ENCODE measurements at regions not wholly inside any gene's neighbourhood (a gene's known extent, or its start where the extent isn't known, plus 50 kb on each side); places are given as distances from the start of the nearest gene placed in this dataset.

DNA sequence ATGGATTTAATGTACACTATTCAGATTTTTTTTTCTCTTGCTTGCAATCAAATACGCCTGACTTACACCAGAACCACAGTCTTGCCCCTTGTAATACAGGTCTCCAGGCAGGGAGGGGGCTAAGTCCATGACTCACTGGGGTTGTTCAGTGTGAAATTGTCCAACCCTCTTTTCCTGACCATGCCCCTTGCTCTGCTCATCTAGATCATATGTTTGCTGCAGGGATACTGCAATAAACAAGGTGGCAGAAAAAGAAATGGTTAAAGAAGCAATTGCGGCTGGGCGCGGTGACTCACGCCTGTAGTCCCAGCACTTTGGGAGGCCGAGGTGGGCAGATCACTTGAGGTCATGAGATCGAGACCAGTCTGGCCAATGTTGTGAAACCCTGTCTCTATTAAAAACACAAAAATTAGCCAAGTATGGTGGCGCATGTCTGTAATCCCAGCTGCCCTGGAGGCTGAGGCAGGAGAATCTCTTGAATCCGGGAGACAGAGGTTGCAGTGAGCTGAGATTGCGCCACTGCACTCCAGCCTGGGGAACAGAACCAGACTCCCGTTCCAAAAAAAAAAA is 85.5 kb downstream of the TMEM130 start:
- intact Hi-C loops (cut with micrococcal nuclease; ENCODE audit: unreplicated experiment), result no loop called here
- no peak overlapping the region for H3K27ac ChIP-seq (ENCODE audit: low read length)
- H3K4me1 ChIP-seq (ENCODE audit: control insufficient read depth, insufficient read depth, low read length), result no peaks in the 10 kb centered on the region
- no peaks in the 10 kb centered on the region for H3K9me3 ChIP-seq (ENCODE audit: control insufficient read depth, insufficient read depth, low read depth, low read length)
- DNase-seq (ENCODE audit: low read depth, low spot score), result no peak
- no peaks in the 10 kb centered on the region for H3K36me3 ChIP-seq (ENCODE audit: control insufficient read depth, insufficient read depth, low read length)
- no peak for ATAC-seq
- no peak for TF ChIP-seq SIN3A (IDR thresholded peaks at IDR 0.05; ENCODE audit: borderline replicate concordance, insufficient read depth, low read depth, low read length)
- TF ChIP-seq, protein P1, sequence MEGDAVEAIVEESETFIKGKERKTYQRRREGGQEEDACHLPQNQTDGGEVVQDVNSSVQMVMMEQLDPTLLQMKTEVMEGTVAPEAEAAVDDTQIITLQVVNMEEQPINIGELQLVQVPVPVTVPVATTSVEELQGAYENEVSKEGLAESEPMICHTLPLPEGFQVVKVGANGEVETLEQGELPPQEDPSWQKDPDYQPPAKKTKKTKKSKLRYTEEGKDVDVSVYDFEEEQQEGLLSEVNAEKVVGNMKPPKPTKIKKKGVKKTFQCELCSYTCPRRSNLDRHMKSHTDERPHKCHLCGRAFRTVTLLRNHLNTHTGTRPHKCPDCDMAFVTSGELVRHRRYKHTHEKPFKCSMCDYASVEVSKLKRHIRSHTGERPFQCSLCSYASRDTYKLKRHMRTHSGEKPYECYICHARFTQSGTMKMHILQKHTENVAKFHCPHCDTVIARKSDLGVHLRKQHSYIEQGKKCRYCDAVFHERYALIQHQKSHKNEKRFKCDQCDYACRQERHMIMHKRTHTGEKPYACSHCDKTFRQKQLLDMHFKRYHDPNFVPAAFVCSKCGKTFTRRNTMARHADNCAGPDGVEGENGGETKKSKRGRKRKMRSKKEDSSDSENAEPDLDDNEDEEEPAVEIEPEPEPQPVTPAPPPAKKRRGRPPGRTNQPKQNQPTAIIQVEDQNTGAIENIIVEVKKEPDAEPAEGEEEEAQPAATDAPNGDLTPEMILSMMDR (IDR thresholded peaks at IDR 0.05), result no peak
- no peak for TF ChIP-seq POLR2AphosphoS5 (IDR thresholded peaks at IDR 0.05; ENCODE audit: low read depth, low read length)
- TF ChIP-seq, protein P2, sequence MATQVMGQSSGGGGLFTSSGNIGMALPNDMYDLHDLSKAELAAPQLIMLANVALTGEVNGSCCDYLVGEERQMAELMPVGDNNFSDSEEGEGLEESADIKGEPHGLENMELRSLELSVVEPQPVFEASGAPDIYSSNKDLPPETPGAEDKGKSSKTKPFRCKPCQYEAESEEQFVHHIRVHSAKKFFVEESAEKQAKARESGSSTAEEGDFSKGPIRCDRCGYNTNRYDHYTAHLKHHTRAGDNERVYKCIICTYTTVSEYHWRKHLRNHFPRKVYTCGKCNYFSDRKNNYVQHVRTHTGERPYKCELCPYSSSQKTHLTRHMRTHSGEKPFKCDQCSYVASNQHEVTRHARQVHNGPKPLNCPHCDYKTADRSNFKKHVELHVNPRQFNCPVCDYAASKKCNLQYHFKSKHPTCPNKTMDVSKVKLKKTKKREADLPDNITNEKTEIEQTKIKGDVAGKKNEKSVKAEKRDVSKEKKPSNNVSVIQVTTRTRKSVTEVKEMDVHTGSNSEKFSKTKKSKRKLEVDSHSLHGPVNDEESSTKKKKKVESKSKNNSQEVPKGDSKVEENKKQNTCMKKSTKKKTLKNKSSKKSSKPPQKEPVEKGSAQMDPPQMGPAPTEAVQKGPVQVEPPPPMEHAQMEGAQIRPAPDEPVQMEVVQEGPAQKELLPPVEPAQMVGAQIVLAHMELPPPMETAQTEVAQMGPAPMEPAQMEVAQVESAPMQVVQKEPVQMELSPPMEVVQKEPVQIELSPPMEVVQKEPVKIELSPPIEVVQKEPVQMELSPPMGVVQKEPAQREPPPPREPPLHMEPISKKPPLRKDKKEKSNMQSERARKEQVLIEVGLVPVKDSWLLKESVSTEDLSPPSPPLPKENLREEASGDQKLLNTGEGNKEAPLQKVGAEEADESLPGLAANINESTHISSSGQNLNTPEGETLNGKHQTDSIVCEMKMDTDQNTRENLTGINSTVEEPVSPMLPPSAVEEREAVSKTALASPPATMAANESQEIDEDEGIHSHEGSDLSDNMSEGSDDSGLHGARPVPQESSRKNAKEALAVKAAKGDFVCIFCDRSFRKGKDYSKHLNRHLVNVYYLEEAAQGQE (IDR thresholded peaks at IDR 0.05; ENCODE audit: insufficient read depth in 1 of 2, low read depth in 2 of 2, low read length in 1 of 2), result no peak
- TF ChIP-seq TCF7L2 (IDR thresholded peaks at IDR 0.05; ENCODE audit: low read depth, low read length), result no peak
- H3K4me3 ChIP-seq (ENCODE audit: low read depth in 2 of 2, low read length in 2 of 2), result no peak overlapping the region
- H3K27me3 ChIP-seq (ENCODE audit: control insufficient read depth, insufficient read depth, low read length), result no peaks in the 10 kb centered on the region
- in situ Hi-C loops (cut with HindIII; ENCODE audit: low pct_unique_long_range_greater_than_20kb, low sequenced_read_pairs), result no loop called here
- ChIA-PET POLR2A (no interaction called here), CTCF (no interaction called here)
- BruUV-seq (replicated peaks), result no TSS peak

DNA sequence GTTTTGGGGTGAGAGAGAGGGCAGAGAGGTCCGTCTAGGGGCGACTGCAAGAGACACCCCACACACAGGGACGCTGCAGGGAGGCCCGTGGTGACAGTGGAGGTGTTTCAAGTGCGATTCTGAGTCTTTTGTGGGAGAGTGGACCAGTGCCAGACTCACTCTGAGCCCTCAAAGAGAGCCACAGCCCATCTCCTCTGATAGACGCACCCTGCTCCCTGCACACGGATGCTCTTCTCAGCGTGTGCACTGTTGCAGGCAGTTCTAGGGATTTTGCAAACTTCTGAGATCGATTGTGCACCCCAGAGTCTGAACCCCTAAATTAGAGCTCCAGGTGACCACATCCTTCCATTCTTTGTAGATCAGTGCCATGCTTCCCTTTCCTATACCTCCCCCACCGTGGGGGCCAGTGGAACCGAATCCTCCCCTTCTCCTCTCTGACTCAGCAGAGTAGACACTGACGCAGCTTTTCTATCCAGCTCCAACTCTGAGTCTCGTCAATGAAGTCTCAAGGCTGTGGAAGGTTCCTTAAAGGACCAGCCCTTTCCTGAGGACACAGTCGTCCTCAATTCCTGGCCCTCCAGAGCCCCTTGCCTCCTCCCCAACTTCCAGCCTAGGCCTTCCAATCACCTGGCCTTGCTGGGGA is 83.8 kb downstream of the TMEM130 start:
- Histone ChIP-seq H3K36me3 (ENCODE audit: control insufficient read depth, insufficient read depth, low read length) (no peaks in the 10 kb centered on the region), H3K4me3 (ENCODE audit: low read depth in 2 of 2, low read length in 2 of 2) (no peak overlapping the region), H3K9me3 (ENCODE audit: control insufficient read depth, insufficient read depth, low read depth, low read length) (no peaks in the 10 kb centered on the region), H3K27ac (ENCODE audit: low read length) (no peak overlapping the region), H3K4me1 (ENCODE audit: control insufficient read depth, insufficient read depth, low read length) (no peaks in the 10 kb centered on the region), H3K27me3 (ENCODE audit: control insufficient read depth, insufficient read depth, low read length) (no peaks in the 10 kb centered on the region)
- intact Hi-C loops (cut with micrococcal nuclease; ENCODE audit: unreplicated experiment) (no loop called here), in situ Hi-C loops (cut with HindIII; ENCODE audit: low pct_unique_long_range_greater_than_20kb, low sequenced_read_pairs) (no loop called here)
- ATAC-seq (0 out of 2 replicates have a peak, but pooled peaks have one; percentile 50), DNase-seq (ENCODE audit: low read depth, low spot score) (no peak)
- POLR2A ChIA-PET, result interaction anchor here (0.5 to 0.7 kb wide), 3 partner anchors 14 to 360 kb away, joined by 4 to 6 read pairs (median 5); no protein-coding TSS in a partner anchor
- BruUV-seq (replicated peaks), result no TSS peak
- TF ChIP-seq POLR2AphosphoS5 (IDR thresholded peaks at IDR 0.05; ENCODE audit: low read depth, low read length) (no peak), SIN3A (IDR thresholded peaks at IDR 0.05; ENCODE audit: borderline replicate concordance, insufficient read depth, low read depth, low read length) (no peak), TCF7L2 (IDR thresholded peaks at IDR 0.05; ENCODE audit: low read depth, low read length) (no peak)
- TF ChIP-seq, protein P2 (IDR thresholded peaks at IDR 0.05; ENCODE audit: insufficient read depth in 1 of 2, low read depth in 2 of 2, low read length in 1 of 2), result no peak
- TF ChIP-seq, protein P1 (IDR thresholded peaks at IDR 0.05), result no peak
- CTCF ChIA-PET, result no interaction called here
